ENCODE measurements at regions not wholly inside any gene's neighbourhood (a gene's known extent, or its start where the extent isn't known, plus 50 kb on each side); places are given as distances from the start of the nearest gene placed in this dataset.
"Not testable (repeated sequence)": the region's sequence is repeated elsewhere in the genome, so short reads cannot be mapped to it uniquely, and the experiment has no call there.

DNA sequence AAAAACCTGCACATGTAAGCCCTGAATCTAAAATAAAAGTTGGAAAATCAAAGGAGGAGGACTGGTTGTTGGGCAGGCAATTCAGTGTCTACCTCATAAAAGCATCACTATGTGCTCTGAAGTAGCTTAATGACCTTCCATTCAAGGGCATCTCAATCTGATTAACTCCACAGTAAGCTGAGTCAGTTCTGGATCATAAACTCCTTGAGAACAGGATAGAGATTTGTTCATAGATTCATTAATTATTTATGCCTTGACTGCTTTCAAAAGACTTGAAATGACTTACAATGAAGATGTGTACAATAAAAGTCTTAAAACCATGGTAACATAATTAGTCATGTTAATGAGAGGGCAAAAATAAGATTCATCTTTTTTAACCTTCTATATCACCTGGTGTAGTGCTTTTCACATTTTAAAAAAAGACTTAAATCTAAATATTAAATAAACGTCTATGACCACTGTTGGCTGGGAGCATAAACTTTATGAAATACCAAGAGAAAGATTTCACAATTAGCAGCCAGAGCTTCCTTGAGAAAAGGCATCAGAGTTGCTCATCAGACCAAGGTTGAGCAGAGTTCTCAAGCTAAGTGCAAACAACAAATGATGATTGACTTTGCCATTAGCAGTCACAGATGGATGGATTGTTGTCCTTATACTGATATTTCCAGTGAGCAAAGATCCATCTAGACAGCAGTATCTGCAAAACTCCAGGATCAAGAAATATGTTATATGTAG lies 237.3 kb upstream of the THUMPD2 start:
- no peak for DNase-seq
- Histone ChIP-seq H3K27ac (no peak overlapping the region), H3F3A (ENCODE audit: insufficient read depth, low read depth) (no peaks in the 10 kb centered on the region), H3K9me2 (ENCODE audit: insufficient read depth) (no peaks in the 10 kb centered on the region), H3K4me1 (replicated peaks; ENCODE audit: insufficient read depth) (no peaks in the 10 kb centered on the region), H3K36me3 (ENCODE audit: low read depth) (no peaks in the 10 kb centered on the region), H3K4me3 (no peak overlapping the region), H4K20me1 (ENCODE audit: insufficient read depth) (no peaks in the 10 kb centered on the region), H2AFZ (no peak overlapping the region), H3K79me2 (ENCODE audit: low read depth) (no peaks in the 10 kb centered on the region), H3K9me3 (ENCODE audit: insufficient read depth, low read depth) (peaks cover 5% of the 10 kb centered on the region), H3K4me2 (no peak overlapping the region), H3K27me3 (ENCODE audit: insufficient read depth, low read depth) (no peaks in the 10 kb centered on the region)
- intact Hi-C loops (cut with micrococcal nuclease; ENCODE audit: unreplicated experiment): no loop called here
- BruUV-seq (replicated peaks): no TSS peak
- TF ChIP-seq EZH2 (IDR thresholded peaks at IDR 0.05; ENCODE audit: low read depth): no peak
- no peak for TF ChIP-seq CTCF (conservative IDR thresholded peaks at IDR 0.05)
- ChIA-PET CTCF (no interaction called here), POLR2A (ENCODE audit: unreplicated experiment) (no interaction called here)

- H4K20me1 ChIP-seq (ENCODE audit: insufficient read depth); H3K4me2 ChIP-seq; H3K27ac ChIP-seq; intact Hi-C loops (cut with micrococcal nuclease; ENCODE audit: unreplicated experiment); H3F3A ChIP-seq (ENCODE audit: insufficient read depth, low read depth); CTCF ChIA-PET; H3K4me3 ChIP-seq; H3K4me1 ChIP-seq (replicated peaks; ENCODE audit: insufficient read depth); H3K9me2 ChIP-seq (ENCODE audit: insufficient read depth); H3K27me3 ChIP-seq (ENCODE audit: insufficient read depth, low read depth); H3K36me3 ChIP-seq (ENCODE audit: low read depth); H2AFZ ChIP-seq; H3K79me2 ChIP-seq (ENCODE audit: low read depth); H3K9me3 ChIP-seq (ENCODE audit: insufficient read depth, low read depth); BruUV-seq (replicated peaks); POLR2A ChIA-PET (ENCODE audit: unreplicated experiment): not testable (repeated sequence)
- peak in 1 of 2 experiments; percentile 2 for DNase-seq
Observed at GRCh38 chr2:40013962-40014361, 234.9 kb upstream of the THUMPD2 start.

DNA sequence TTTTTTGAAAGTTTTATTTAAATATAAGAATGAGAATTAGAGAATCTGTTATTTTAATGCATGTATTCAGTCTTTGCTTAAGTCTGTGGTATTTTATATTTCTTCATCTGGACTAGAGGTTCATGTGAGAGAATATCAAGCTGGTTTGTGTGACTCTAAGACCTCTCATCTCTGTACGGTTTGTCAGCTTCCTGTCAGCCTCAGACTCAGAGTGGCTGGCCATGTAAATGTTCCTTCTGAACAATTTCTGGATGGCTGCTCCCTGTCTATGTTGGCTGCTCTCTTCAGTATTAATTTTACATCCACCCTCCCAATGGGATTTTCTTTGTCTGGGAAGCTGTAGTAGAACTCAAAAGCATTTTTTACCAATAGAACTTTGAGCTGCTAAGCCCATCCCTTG lies 225.3 kb upstream of the THUMPD2 start:
- no peaks in the 10 kb centered on the region for H4K20me1 ChIP-seq (ENCODE audit: insufficient read depth)

More for the DNA sequence above, 225.3 kb upstream of the THUMPD2 start:
- intact Hi-C loops (cut with micrococcal nuclease; ENCODE audit: unreplicated experiment): no loop called here
- H3K9me2 ChIP-seq (ENCODE audit: insufficient read depth): no peaks in the 10 kb centered on the region
- no peak for TF ChIP-seq EZH2 (IDR thresholded peaks at IDR 0.05; ENCODE audit: low read depth)
- TF ChIP-seq CTCF (conservative IDR thresholded peaks at IDR 0.05): no peak
- BruUV-seq (replicated peaks): no TSS peak
- no peak overlapping the region for H2AFZ ChIP-seq
- H3F3A ChIP-seq (ENCODE audit: insufficient read depth, low read depth): no peaks in the 10 kb centered on the region
- no peaks in the 10 kb centered on the region for H3K79me2 ChIP-seq (ENCODE audit: low read depth)
- no peak overlapping the region for H3K4me2 ChIP-seq
- no peaks in the 10 kb centered on the region for H3K36me3 ChIP-seq (ENCODE audit: low read depth)
- no peak overlapping the region for H3K4me3 ChIP-seq
- POLR2A ChIA-PET (ENCODE audit: unreplicated experiment): interaction anchor here (0.6 kb wide), 1 partner anchor 26 kb away, joined by 4 read pairs; no protein-coding TSS in a partner anchor
- no peak for DNase-seq
- H3K27me3 ChIP-seq (ENCODE audit: insufficient read depth, low read depth): no peaks in the 10 kb centered on the region
- H3K9me3 ChIP-seq (ENCODE audit: insufficient read depth, low read depth): no peaks in the 10 kb centered on the region
- H3K4me1 ChIP-seq (replicated peaks; ENCODE audit: insufficient read depth): no peaks in the 10 kb centered on the region
- H3K27ac ChIP-seq: no peak overlapping the region
- CTCF ChIA-PET: interaction anchor here (0.7 kb wide), 1 partner anchor 1413 kb away, joined by 3 read pairs; no protein-coding TSS in a partner anchor
